Spleen (tissue), 7 donors: ENCODE measurements at regions not wholly inside any gene's neighbourhood (a gene's known extent, or its start where the extent isn't known, plus 50 kb on each side); places are given as distances from the start of the nearest gene placed in this dataset.

Source experiments
- POLR2A ChIP-seq, 3 donors: fragments of 450-650 bp; IDR thresholded peaks; one replicate each; pipeline ENCODE4 v1.5.1; 2017; ENCODE audit warnings: antibody characterized with exemption in 3 of 3, mild to moderate bottlenecking in 1 of 3
- TF ChIP-seq, protein P1 (sequence below), 11 experiments: fragments of 200-600 bp in 7 of 11; fragments of 450-650 bp in 4 of 11; sonication (generic) in 4 of 11; IDR thresholded peaks in 8 of 11; conservative IDR thresholded peaks in 3 of 11; 1 replicate in 7 of 11; 2 replicates in 4 of 11; pipeline versions ENCODE4 v1.4.0 to v1.8.0; 2016 to 2021; ENCODE audit warnings: antibody characterized with exemption in 11 of 11, inconsistent platforms in 4 of 11, mild to moderate bottlenecking in 1 of 11
- donor health status: DM: no; HTN: no; CAD: no; lungs with moderate emphysema.
- donor health status: DM: no; HTN: no; CAD: no.
- donor health status: DM: no; HTN: no; CAD: no.

DNA sequence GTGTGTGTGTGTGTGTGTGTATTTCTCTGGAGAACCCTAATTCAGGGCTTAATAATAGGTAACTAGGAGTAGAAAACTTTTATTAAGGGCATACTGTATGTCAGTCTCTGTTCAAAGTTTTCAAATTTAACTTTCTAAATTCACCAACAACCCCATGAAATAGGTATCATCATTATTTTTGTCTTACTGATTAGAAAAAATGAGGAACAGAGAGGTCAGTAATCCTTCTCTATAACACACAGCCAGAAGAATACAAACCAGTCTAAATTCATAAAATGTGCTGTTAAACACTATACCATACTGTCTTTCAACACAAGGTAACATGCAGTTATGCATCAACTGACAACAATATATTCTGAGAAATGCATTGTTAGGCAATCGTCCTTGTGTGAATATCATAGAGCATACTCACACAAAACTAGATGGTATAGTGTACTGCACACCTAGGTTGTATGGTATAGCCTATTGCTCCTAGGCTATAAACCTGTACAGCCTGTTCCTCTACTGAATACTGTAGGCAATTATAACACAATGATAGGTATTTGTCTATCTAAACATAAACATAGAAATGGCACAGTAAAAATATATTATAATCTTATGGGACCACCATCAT, 143.1 kb downstream of the PTH2R start:
- TF ChIP-seq POLR2A (IDR thresholded peaks at IDR 0.05), result no peak
- TF ChIP-seq, protein P1, sequence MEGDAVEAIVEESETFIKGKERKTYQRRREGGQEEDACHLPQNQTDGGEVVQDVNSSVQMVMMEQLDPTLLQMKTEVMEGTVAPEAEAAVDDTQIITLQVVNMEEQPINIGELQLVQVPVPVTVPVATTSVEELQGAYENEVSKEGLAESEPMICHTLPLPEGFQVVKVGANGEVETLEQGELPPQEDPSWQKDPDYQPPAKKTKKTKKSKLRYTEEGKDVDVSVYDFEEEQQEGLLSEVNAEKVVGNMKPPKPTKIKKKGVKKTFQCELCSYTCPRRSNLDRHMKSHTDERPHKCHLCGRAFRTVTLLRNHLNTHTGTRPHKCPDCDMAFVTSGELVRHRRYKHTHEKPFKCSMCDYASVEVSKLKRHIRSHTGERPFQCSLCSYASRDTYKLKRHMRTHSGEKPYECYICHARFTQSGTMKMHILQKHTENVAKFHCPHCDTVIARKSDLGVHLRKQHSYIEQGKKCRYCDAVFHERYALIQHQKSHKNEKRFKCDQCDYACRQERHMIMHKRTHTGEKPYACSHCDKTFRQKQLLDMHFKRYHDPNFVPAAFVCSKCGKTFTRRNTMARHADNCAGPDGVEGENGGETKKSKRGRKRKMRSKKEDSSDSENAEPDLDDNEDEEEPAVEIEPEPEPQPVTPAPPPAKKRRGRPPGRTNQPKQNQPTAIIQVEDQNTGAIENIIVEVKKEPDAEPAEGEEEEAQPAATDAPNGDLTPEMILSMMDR (IDR thresholded peaks at IDR 0.05 in 8 of 11, conservative IDR thresholded peaks at IDR 0.05 in 3 of 11), result no peak
